AG04449 (cell line): ENCODE measurements at regions not wholly inside any gene's neighbourhood (a gene's known extent, or its start where the extent isn't known, plus 50 kb on each side); places are given as distances from the start of the nearest gene placed in this dataset.

ENCODE experiments used
- CTCF ChIA-PET: fragments of 350-600 bp; formaldehyde crosslinking; extraction: SDS; loops from one replicate; lab custom pipeline; 2021; ENCODE audit warnings: antibody characterized with exemption; lab: Yijun Ruan, JAX
- POLR2A ChIA-PET: fragments of 400-600, 350-600 bp; formaldehyde crosslinking; extraction: SDS; loops from one replicate; lab custom pipeline; 2020; ENCODE audit warnings: antibody characterized with exemption, inconsistent platforms; lab: Yijun Ruan, JAX
- DNase-seq: peaks from one replicate; pipeline ENCODE4 v3.0.0-alpha.2; 2010; ENCODE audit warnings: low read depth, low spot score
- H3K4me3 ChIP-seq: 2 replicates; pipeline ENCODE4 v1.5.1; 2011; ENCODE audit warnings: low read depth, mild to moderate bottlenecking, control low read depth, low read length
- TF ChIP-seq, protein P1 (sequence below): IDR thresholded peaks from one replicate; pipeline ENCODE4 v1.5.1; 2011; ENCODE audit warnings: mild to moderate bottlenecking, moderate library complexity, low read length, control low read depth, inconsistent platforms; ENCODE audit not compliant: insufficient read depth; ENCODE audit errors: missing control alignments

- DNase-seq: no peak
- POLR2A ChIA-PET: no interaction called here
- CTCF ChIA-PET: no interaction called here
- TF ChIP-seq, protein P1, sequence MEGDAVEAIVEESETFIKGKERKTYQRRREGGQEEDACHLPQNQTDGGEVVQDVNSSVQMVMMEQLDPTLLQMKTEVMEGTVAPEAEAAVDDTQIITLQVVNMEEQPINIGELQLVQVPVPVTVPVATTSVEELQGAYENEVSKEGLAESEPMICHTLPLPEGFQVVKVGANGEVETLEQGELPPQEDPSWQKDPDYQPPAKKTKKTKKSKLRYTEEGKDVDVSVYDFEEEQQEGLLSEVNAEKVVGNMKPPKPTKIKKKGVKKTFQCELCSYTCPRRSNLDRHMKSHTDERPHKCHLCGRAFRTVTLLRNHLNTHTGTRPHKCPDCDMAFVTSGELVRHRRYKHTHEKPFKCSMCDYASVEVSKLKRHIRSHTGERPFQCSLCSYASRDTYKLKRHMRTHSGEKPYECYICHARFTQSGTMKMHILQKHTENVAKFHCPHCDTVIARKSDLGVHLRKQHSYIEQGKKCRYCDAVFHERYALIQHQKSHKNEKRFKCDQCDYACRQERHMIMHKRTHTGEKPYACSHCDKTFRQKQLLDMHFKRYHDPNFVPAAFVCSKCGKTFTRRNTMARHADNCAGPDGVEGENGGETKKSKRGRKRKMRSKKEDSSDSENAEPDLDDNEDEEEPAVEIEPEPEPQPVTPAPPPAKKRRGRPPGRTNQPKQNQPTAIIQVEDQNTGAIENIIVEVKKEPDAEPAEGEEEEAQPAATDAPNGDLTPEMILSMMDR: no peak
- H3K4me3 ChIP-seq: no peak overlapping the region
Measured at GRCh38 chr10:9615189-9615588, 1402.5 kb upstream of the CELF2 start.

DNA sequence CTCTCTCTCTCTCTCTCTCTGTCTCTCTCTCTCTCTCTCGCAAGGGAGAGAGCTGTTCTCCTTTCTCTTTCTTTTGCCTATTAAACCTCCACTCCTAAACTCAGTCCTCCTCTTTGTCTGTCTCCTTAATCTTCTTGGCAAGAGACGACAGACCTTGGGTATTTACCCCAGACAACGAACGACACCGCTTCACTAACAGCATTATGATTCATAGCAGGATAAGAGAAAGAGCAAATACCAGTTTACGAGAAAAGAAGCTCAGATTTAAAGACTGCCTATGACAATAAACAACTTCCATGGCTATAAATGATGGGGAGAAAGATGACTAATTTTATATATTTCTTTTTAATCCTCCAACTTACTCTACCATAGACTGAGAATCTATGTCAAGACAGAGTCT is 1396.5 kb upstream of the CELF2 start:
- DNase-seq: no peak
- ChIA-PET CTCF (interaction anchor here (2.0 kb wide), 1 partner anchor 13 kb away, joined by 7 read pairs; no protein-coding TSS in a partner anchor), POLR2A (no interaction called here)
- no peak overlapping the region for H3K4me3 ChIP-seq
- TF ChIP-seq, protein P1: no peak

GRCh38 chr10:9625304-9625703 is 1392.4 kb upstream of the CELF2 start:
- TF ChIP-seq, protein P1: no peak
- no peak overlapping the region for H3K4me3 ChIP-seq
- ChIA-PET POLR2A (interaction anchor here (0.8 kb wide), 1 partner anchor 10 kb away, joined by 3 read pairs; no protein-coding TSS in a partner anchor), CTCF (no interaction called here)
- no peak for DNase-seq

- TF ChIP-seq, protein P1: no peak
- ChIA-PET POLR2A (interaction anchor here (0.8 to 1.0 kb wide), 2 partner anchors 9 to 378 kb away, joined by 3 to 4 read pairs; no protein-coding TSS in a partner anchor), CTCF (no interaction called here)
- H3K4me3 ChIP-seq: no peak overlapping the region
- DNase-seq: no peak
Measured at GRCh38 chr10:9634466-9634865, 1383.2 kb upstream of the CELF2 start.

DNA sequence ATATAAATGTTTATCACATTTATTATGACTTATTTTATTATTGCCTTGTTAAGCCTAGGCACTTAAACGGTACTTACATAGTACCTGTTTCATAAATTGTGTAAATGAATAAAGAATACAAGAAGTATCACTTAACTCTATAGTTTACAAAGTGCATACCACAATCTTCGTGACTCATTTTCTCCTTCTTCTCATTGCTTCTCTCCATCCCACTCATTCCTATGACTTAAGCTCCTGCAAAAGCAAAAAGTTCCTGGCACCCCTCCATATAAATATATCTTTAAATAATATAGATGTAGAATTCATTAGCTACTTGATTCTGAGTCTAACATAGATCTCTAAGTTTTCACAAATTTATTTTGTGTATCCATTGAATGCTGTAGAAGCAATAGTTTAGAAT is 1382.0 kb upstream of the CELF2 start:
- CTCF ChIA-PET: no interaction called here
- H3K4me3 ChIP-seq: no peak overlapping the region
- TF ChIP-seq, protein P1: no peak
- POLR2A ChIA-PET: interaction anchor here (1.0 kb wide), 1 partner anchor 10 kb away, joined by 3 read pairs; no protein-coding TSS in a partner anchor
- DNase-seq: no peak

DNA sequence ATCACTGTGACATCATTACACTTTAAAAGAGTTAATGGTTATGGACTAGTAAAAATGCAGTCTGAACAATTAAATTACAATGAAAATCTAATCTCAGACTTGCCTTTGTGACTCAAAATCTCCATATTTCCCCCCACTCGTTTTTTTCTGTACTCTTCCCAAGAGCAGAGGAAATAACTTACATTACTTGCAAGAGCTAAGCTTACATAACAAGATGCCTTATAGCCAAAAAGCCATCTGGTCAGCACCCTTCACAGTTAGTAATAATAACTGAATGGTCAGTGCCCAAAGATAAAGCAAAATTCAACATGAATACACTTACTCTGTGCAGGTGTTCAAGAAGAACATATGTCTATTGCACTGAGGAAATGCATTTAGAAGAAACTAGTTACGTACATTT is 1381.5 kb upstream of the CELF2 start:
- POLR2A ChIA-PET: no interaction called here
- TF ChIP-seq, protein P1: no peak
- DNase-seq: no peak
- no peak overlapping the region for H3K4me3 ChIP-seq
- CTCF ChIA-PET: no interaction called here
